ENCODE measurements at regions not wholly inside any gene's neighbourhood (a gene's known extent, or its start where the extent isn't known, plus 50 kb on each side); places are given as distances from the start of the nearest gene placed in this dataset.

DNA sequence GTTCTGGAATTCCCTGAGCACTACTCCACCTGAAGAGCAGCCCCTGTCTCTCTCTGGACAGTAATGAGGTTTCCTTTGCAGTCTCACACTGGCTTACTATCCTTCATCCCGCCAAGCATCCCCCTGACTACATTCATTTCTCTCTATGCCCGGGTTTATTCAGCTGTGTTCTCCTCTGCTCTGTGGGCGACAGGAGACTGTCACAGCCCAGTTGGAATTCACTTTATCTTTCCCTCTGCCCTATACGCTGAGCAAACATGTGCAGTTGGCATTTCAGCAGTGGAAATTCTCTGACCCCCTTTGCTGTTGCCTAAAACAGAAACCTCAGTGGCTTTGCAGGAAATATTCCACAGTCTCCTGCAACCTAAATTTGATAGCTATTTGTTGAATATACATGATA, 83.5 kb upstream of the MAX start:
- H3K79me2 ChIP-seq (replicated peaks; ENCODE audit: insufficient read depth) = no peaks in the 10 kb centered on the region
- no peaks in the 10 kb centered on the region for H3K9me2 ChIP-seq (ENCODE audit: insufficient read depth)
- H3K27ac ChIP-seq (ENCODE audit: low read depth) = no peak overlapping the region
- no peak overlapping the region for H2AFZ ChIP-seq
- DNase-seq (ENCODE audit: low spot score) = no peak
- no peaks in the 10 kb centered on the region for H3K27me3 ChIP-seq (ENCODE audit: insufficient read depth)
- H3K36me3 ChIP-seq (ENCODE audit: insufficient read depth) = no peaks in the 10 kb centered on the region
- no peaks in the 10 kb centered on the region for H3F3A ChIP-seq (replicated peaks; ENCODE audit: low read depth)
- Mint-ChIP-seq H3K27me3 (ENCODE audit: insufficient read depth, low read depth, poor library complexity) (peaks cover 4% of the 10 kb centered on the region), H3K9me3 (peaks cover 20% of the 10 kb centered on the region), H3K27ac (no peak overlapping the region), H3K4me3 (no peak overlapping the region), H3K4me1 (peaks cover 37% of the 10 kb centered on the region), H3K36me3 (ENCODE audit: low read depth) (peaks cover 18% of the 10 kb centered on the region; the same call in 2 of the 3 replicates)
- no peak overlapping the region for H3K4me3 ChIP-seq
- H4K20me1 ChIP-seq (replicated peaks; ENCODE audit: insufficient read depth) = no peaks in the 10 kb centered on the region
- peaks cover 15% of the 10 kb centered on the region for H3K4me1 ChIP-seq (ENCODE audit: insufficient read depth)
- no peak for ATAC-seq
- H3K4me2 ChIP-seq = no peak overlapping the region
- TF ChIP-seq, protein P1, sequence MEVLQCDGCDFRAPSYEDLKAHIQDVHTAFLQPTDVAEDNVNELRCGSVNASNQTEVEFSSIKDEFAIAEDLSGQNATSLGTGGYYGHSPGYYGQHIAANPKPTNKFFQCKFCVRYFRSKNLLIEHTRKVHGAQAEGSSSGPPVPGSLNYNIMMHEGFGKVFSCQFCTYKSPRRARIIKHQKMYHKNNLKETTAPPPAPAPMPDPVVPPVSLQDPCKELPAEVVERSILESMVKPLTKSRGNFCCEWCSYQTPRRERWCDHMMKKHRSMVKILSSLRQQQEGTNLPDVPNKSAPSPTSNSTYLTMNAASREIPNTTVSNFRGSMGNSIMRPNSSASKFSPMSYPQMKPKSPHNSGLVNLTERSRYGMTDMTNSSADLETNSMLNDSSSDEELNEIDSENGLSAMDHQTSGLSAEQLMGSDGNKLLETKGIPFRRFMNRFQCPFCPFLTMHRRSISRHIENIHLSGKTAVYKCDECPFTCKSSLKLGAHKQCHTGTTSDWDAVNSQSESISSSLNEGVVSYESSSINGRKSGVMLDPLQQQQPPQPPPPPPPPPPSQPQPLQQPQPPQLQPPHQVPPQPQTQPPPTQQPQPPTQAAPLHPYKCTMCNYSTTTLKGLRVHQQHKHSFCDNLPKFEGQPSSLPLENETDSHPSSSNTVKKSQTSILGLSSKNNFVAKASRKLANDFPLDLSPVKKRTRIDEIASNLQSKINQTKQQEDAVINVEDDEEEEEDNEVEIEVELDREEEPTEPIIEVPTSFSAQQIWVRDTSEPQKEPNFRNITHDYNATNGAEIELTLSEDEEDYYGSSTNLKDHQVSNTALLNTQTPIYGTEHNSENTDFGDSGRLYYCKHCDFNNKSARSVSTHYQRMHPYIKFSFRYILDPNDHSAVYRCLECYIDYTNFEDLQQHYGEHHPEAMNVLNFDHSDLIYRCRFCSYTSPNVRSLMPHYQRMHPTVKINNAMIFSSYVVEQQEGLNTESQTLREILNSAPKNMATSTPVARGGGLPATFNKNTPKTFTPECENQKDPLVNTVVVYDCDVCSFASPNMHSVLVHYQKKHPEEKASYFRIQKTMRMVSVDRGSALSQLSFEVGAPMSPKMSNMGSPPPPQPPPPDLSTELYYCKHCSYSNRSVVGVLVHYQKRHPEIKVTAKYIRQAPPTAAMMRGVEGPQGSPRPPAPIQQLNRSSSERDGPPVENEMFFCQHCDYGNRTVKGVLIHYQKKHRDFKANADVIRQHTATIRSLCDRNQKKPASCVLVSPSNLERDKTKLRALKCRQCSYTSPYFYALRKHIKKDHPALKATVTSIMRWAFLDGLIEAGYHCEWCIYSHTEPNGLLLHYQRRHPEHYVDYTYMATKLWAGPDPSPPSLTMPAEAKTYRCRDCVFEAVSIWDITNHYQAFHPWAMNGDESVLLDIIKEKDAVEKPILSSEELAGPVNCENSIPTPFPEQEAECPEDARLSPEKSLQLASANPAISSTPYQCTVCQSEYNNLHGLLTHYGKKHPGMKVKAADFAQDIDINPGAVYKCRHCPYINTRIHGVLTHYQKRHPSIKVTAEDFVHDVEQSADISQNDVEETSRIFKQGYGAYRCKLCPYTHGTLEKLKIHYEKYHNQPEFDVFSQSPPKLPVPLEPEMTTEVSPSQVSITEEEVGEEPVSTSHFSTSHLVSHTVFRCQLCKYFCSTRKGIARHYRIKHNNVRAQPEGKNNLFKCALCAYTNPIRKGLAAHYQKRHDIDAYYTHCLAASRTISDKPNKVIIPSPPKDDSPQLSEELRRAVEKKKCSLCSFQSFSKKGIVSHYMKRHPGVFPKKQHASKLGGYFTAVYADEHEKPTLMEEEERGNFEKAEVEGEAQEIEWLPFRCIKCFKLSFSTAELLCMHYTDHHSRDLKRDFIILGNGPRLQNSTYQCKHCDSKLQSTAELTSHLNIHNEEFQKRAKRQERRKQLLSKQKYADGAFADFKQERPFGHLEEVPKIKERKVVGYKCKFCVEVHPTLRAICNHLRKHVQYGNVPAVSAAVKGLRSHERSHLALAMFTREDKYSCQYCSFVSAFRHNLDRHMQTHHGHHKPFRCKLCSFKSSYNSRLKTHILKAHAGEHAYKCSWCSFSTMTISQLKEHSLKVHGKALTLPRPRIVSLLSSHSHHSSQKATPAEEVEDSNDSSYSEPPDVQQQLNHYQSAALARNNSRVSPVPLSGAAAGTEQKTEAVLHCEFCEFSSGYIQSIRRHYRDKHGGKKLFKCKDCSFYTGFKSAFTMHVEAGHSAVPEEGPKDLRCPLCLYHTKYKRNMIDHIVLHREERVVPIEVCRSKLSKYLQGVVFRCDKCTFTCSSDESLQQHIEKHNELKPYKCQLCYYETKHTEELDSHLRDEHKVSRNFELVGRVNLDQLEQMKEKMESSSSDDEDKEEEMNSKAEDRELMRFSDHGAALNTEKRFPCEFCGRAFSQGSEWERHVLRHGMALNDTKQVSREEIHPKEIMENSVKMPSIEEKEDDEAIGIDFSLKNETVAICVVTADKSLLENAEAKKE (CRISPR knock-in tag; IDR thresholded peaks at IDR 0.05) = no peak
- TF ChIP-seq STAT1 (IDR thresholded peaks at IDR 0.05; ENCODE audit: unreplicated experiment) (no peak), POLR2AphosphoS5 (IDR thresholded peaks at IDR 0.05; ENCODE audit: low read depth) (no peak), NANOG (IDR thresholded peaks at IDR 0.05; ENCODE audit: borderline replicate concordance) (no peak)
- TF ChIP-seq, protein P2, sequence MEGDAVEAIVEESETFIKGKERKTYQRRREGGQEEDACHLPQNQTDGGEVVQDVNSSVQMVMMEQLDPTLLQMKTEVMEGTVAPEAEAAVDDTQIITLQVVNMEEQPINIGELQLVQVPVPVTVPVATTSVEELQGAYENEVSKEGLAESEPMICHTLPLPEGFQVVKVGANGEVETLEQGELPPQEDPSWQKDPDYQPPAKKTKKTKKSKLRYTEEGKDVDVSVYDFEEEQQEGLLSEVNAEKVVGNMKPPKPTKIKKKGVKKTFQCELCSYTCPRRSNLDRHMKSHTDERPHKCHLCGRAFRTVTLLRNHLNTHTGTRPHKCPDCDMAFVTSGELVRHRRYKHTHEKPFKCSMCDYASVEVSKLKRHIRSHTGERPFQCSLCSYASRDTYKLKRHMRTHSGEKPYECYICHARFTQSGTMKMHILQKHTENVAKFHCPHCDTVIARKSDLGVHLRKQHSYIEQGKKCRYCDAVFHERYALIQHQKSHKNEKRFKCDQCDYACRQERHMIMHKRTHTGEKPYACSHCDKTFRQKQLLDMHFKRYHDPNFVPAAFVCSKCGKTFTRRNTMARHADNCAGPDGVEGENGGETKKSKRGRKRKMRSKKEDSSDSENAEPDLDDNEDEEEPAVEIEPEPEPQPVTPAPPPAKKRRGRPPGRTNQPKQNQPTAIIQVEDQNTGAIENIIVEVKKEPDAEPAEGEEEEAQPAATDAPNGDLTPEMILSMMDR (conservative IDR thresholded peaks at IDR 0.05; ENCODE audit: low read depth in 2 of 2) = no peak

Measured in GM23338 (cell line).